NCI-H1694 (cell line): ENCODE measurements at regions not wholly inside any gene's neighbourhood (a gene's known extent, or its start where the extent isn't known, plus 50 kb on each side); places are given as distances from the start of the nearest gene placed in this dataset.

Experiments
- DNase-seq: peaks from one replicate; lab custom pipeline; 2025; lab: John Stamatoyannopoulos, UW

GRCh38 chr22:44591146-44591790, 93.2 kb upstream of the RTL6 start:
- no peak for DNase-seq

- DNase-seq: no peak
Measured at GRCh38 chr22:44590291-44590690, 92.3 kb upstream of the RTL6 start.

GRCh38 chr22:44589831-44590230, 91.8 kb upstream of the RTL6 start:
- no peak for DNase-seq

- no peak for DNase-seq
Measured at GRCh38 chr22:44588348-44588747, 90.3 kb upstream of the RTL6 start.

- no peak for DNase-seq
Measured at GRCh38 chr22:44587737-44588310, 89.8 kb upstream of the RTL6 start.

- DNase-seq: peak; percentile 53
Measured at GRCh38 chr22:44586999-44587736, 89.1 kb upstream of the RTL6 start.

GRCh38 chr22:44586351-44586990, 88.4 kb upstream of the RTL6 start:
- no peak for DNase-seq

GRCh38 chr22:44585559-44586350, 87.7 kb upstream of the RTL6 start:
- no peak for DNase-seq

GRCh38 chr22:44584256-44584902, 86.3 kb upstream of the RTL6 start:
- no peak for DNase-seq

GRCh38 chr22:44583854-44584253, 85.8 kb upstream of the RTL6 start:
- no peak for DNase-seq

- no peak for DNase-seq
Measured at GRCh38 chr22:44583061-44583760, 85.2 kb upstream of the RTL6 start.

GRCh38 chr22:44582016-44582415, 84.0 kb upstream of the RTL6 start:
- DNase-seq: no peak

- DNase-seq: no peak
Measured at GRCh38 chr22:44581096-44581435, 83.0 kb upstream of the RTL6 start.

GRCh38 chr22:44580176-44581095, 82.4 kb upstream of the RTL6 start:
- no peak for DNase-seq

- DNase-seq: no peak
Measured at GRCh38 chr22:44578516-44579230, 80.6 kb upstream of the RTL6 start.

- no peak for DNase-seq
Measured at GRCh38 chr22:44578110-44578457, 80.1 kb upstream of the RTL6 start.

- DNase-seq: no peak
Measured at GRCh38 chr22:44577391-44578109, 79.5 kb upstream of the RTL6 start.

GRCh38 chr22:44576311-44577260, 78.6 kb upstream of the RTL6 start:
- no peak for DNase-seq
